ENCODE measurements at regions not wholly inside any gene's neighbourhood (a gene's known extent, or its start where the extent isn't known, plus 50 kb on each side); places are given as distances from the start of the nearest gene placed in this dataset.

DNA sequence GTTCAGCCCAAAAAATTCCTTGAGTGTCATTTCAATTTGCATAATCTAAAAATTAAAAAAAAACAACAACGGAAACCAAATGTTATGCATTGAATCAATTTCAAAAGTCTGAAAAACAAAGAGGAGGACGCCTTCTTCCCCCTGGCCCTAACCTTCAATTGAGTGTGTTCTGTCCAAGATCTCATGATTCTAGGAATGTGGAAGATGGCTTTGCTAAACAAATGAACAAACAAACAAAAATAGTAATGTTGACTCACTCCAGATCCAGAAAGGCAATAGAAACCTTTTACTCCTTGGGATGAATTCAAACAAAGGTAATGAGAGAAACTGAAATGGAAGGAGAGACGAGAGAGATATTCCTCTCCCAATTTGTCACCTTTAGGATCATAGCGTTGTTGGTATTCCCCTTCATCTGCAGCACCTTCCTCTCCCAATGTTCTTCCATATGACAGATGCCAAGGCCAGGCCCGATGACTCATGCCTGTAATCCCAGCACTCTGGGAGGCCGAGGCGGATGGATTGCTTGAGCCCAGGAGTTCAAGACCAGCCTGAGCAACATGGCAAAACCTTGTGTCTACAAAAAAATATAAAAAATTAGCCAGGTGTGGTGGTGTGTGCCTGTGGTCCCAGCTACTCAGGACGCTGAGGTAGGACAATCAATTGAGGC lies 109.2 kb upstream of the ADGRF1 start:
- TF ChIP-seq, protein P1, sequence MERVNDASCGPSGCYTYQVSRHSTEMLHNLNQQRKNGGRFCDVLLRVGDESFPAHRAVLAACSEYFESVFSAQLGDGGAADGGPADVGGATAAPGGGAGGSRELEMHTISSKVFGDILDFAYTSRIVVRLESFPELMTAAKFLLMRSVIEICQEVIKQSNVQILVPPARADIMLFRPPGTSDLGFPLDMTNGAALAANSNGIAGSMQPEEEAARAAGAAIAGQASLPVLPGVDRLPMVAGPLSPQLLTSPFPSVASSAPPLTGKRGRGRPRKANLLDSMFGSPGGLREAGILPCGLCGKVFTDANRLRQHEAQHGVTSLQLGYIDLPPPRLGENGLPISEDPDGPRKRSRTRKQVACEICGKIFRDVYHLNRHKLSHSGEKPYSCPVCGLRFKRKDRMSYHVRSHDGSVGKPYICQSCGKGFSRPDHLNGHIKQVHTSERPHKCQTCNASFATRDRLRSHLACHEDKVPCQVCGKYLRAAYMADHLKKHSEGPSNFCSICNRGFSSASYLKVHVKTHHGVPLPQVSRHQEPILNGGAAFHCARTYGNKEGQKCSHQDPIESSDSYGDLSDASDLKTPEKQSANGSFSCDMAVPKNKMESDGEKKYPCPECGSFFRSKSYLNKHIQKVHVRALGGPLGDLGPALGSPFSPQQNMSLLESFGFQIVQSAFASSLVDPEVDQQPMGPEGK (CRISPR knock-in tag; IDR thresholded peaks at IDR 0.05; ENCODE audit: borderline replicate concordance), result no peak
- TF ChIP-seq RARB (CRISPR knock-in tag; IDR thresholded peaks at IDR 0.05) (no peak), ZNF565 (CRISPR knock-in tag; conservative IDR thresholded peaks at IDR 0.05; ENCODE audit: low read depth) (no peak), POU6F1 (CRISPR knock-in tag; IDR thresholded peaks at IDR 0.05; ENCODE audit: borderline replicate concordance, low read depth) (no peak), ARNTL (CRISPR knock-in tag; IDR thresholded peaks at IDR 0.05; ENCODE audit: borderline replicate concordance, low read depth) (no peak), PPARA (CRISPR knock-in tag; IDR thresholded peaks at IDR 0.05; ENCODE audit: borderline replicate concordance) (no peak), ESRRG (CRISPR knock-in tag; IDR thresholded peaks at IDR 0.05) (no peak)
- TF ChIP-seq, protein P2, sequence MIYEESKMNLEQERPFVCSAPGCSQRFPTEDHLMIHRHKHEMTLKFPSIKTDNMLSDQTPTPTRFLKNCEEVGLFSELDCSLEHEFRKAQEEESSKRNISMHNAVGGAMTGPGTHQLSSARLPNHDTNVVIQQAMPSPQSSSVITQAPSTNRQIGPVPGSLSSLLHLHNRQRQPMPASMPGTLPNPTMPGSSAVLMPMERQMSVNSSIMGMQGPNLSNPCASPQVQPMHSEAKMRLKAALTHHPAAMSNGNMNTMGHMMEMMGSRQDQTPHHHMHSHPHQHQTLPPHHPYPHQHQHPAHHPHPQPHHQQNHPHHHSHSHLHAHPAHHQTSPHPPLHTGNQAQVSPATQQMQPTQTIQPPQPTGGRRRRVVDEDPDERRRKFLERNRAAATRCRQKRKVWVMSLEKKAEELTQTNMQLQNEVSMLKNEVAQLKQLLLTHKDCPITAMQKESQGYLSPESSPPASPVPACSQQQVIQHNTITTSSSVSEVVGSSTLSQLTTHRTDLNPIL (CRISPR knock-in tag; IDR thresholded peaks at IDR 0.05; ENCODE audit: low read depth), result no peak

All from SK-N-SH treated with all-trans-retinoic acid at 6 μM for 48 hours (cell line).